CD8-positive, alpha-beta memory T cell (primary cell): ENCODE measurements at regions not wholly inside any gene's neighbourhood (a gene's known extent, or its start where the extent isn't known, plus 50 kb on each side); places are given as distances from the start of the nearest gene placed in this dataset.

Source experiments
- CTCF ChIA-PET: fragments of 350-600 bp; sonication (Branson Sonifier 250); formaldehyde crosslinking; loops from one replicate; lab custom pipeline; 2021; ENCODE audit warnings: antibody characterized with exemption; lab: Charles Lee
- POLR2A ChIA-PET: fragments of 350-600 bp; sonication (Branson Sonifier 250); formaldehyde crosslinking; loops from one replicate; lab custom pipeline; 2021; ENCODE audit warnings: antibody characterized with exemption; lab: Charles Lee
- DNase-seq, 5 donors: peaks; one replicate each; pipeline versions ENCODE4 v3.0.0 to v3.0.0-alpha.2; 2020 to 2022; ENCODE audit warnings: mixed read lengths in 1 of 5
- H3K27ac ChIP-seq: one replicate; pipeline ENCODE4 v1.7.0; 2013; ENCODE audit warnings: low read depth, mild to moderate bottlenecking, low read length, moderate library complexity
- H3K27me3 ChIP-seq: 2 replicates; pipeline ENCODE4 v1.7.0; 2013; ENCODE audit warnings: low read length, mild to moderate bottlenecking; ENCODE audit not compliant: insufficient read depth, poor library complexity, severe bottlenecking
- H3K36me3 ChIP-seq: 2 replicates; pipeline ENCODE4 v1.7.0; 2013; ENCODE audit warnings: mild to moderate bottlenecking, low read length, moderate library complexity; ENCODE audit not compliant: insufficient read depth
- H3K4me1 ChIP-seq: 2 replicates; pipeline ENCODE4 v1.7.0; 2013; ENCODE audit warnings: mild to moderate bottlenecking, low read length, moderate library complexity; ENCODE audit not compliant: insufficient read depth
- H3K4me3 ChIP-seq: 2 replicates; pipeline ENCODE4 v1.7.0; 2013; ENCODE audit warnings: mild to moderate bottlenecking, low read length
- H3K9me3 ChIP-seq: 2 replicates; pipeline ENCODE4 v1.7.0; 2013; ENCODE audit warnings: mild to moderate bottlenecking, low read length
- H3K27ac Mint-ChIP-seq, 8 donors: one replicate each; pipeline ENCODE4 v1.8.0; 2020 to 2021; ENCODE audit warnings: mixed read lengths in 8 of 8, mild to moderate bottlenecking in 6 of 8, inconsistent platforms in 3 of 8, moderate library complexity in 3 of 8
- H3K27me3 Mint-ChIP-seq, 2 donors: one replicate each; pipeline ENCODE4 v1.8.0; 2020 to 2021; ENCODE audit warnings: mixed read lengths in 2 of 2, mild to moderate bottlenecking in 1 of 2, moderate library complexity in 1 of 2
- H3K36me3 Mint-ChIP-seq, 3 donors: one replicate each; pipeline ENCODE4 v1.8.0; 2020 to 2021; ENCODE audit warnings: mixed read lengths in 3 of 3, inconsistent platforms in 1 of 3, mild to moderate bottlenecking in 1 of 3
- H3K4me1 Mint-ChIP-seq, 3 donors: one replicate each; pipeline ENCODE4 v1.8.0; 2020 to 2021; ENCODE audit warnings: mixed read lengths in 3 of 3, inconsistent platforms in 1 of 3, mild to moderate bottlenecking in 1 of 3
- H3K4me3 Mint-ChIP-seq, 7 donors: one replicate each; pipeline ENCODE4 v1.8.0; 2020 to 2021; ENCODE audit warnings: mixed read lengths in 7 of 7, mild to moderate bottlenecking in 6 of 7, moderate library complexity in 4 of 7, inconsistent platforms in 2 of 7
- H3K9me3 Mint-ChIP-seq, 5 donors: one replicate each; pipeline ENCODE4 v1.8.0; 2020 to 2022; ENCODE audit warnings: mixed read lengths in 5 of 5, mild to moderate bottlenecking in 3 of 5, moderate library complexity in 2 of 5, inconsistent platforms in 1 of 5

DNA sequence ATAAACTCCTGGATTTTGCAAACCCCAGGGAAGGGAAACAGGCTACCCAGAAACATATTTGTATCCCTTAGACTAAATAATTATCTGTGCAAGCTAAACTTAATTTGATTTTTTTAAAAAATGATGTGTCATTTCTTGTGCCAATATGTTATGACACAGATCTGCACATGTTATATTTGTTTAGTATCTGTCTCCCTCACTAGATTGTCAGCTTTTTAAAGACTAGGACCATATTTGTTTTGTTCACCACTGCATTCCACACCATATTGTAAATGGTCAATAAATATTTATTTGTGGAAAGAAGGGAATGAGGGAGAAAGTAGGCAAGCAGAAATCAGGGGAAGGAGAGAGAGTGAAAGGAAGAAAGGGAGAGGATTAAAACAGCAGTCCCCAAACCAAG is 143.3 kb upstream of the TNPO1 start:
- ChIA-PET CTCF (no interaction called here), POLR2A (no interaction called here)
- Mint-ChIP-seq H3K4me3 (no peak overlapping the region), H3K27me3 (peaks cover 4 to 7% of the 10 kb centered on the region in 2 donors), H3K9me3 (peaks cover 3 to 9% (median 5%) of the 10 kb centered on the region in 5 donors), H3K4me1 (no peaks in the 10 kb centered on the region), H3K36me3 (no peaks in the 10 kb centered on the region), H3K27ac (no peak overlapping the region)
- Histone ChIP-seq H3K27ac (no peak overlapping the region), H3K36me3 (no peaks in the 10 kb centered on the region), H3K4me3 (no peak overlapping the region), H3K4me1 (no peaks in the 10 kb centered on the region), H3K27me3 (no peaks in the 10 kb centered on the region), H3K9me3 (no peaks in the 10 kb centered on the region)
- DNase-seq = no peak

DNA sequence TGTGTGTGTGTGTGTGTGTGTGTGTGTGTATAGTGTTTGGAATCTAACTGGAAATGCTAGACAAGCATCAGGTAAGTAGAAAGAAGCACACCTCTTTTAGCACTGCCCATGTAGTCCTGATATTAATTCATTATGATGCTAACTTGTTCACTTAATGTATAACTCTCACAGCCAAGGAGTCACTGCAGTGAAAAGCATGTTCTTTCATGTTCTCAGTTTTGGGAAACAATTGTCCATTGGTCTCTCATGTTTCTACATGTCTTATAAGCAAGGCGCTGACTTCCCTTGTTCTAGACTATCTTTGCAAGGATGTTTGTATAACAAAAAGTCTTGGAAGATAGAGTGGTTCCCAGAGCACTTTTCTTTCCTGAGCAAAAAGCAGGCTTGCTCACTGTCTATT is 148.8 kb upstream of the TNPO1 start:
- CTCF ChIA-PET = no interaction called here
- H3K4me1 Mint-ChIP-seq = no peaks in the 10 kb centered on the region
- H3K36me3 ChIP-seq = no peaks in the 10 kb centered on the region
- no peaks in the 10 kb centered on the region for H3K9me3 ChIP-seq
- POLR2A ChIA-PET = no interaction called here
- H3K4me1 ChIP-seq = no peaks in the 10 kb centered on the region
- H3K27ac Mint-ChIP-seq = no peak overlapping the region
- no peak overlapping the region for H3K4me3 ChIP-seq
- H3K9me3 Mint-ChIP-seq = peaks cover 0 to 2% (median 0%) of the 10 kb centered on the region in 5 donors
- no peaks in the 10 kb centered on the region for H3K36me3 Mint-ChIP-seq
- H3K4me3 Mint-ChIP-seq = no peak overlapping the region
- no peaks in the 10 kb centered on the region for H3K27me3 ChIP-seq
- H3K27ac ChIP-seq = no peak overlapping the region
- DNase-seq = no peak
- H3K27me3 Mint-ChIP-seq = peaks cover 10 to 19% of the 10 kb centered on the region in 2 donors

DNA sequence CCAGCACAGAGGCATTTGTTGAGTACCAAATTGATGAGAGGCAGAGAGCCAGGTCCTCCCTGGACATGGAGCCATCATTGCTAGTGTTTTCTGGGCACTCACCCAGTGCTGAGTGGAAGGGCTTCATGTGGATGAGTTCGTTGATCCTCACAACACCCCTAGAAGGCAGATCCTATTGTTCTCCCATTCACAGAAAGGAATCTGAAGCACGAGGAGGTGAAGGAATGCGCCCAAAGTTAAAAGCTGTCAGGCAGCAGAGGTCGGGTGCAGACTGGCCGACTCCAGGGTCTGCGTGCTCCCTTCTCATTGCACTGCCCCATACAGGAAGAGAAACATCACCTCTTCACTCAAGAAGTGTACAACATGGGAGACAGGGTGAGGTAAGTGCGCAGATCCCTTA is 153.5 kb upstream of the TNPO1 start:
- Histone ChIP-seq H3K27ac (no peak overlapping the region), H3K36me3 (no peaks in the 10 kb centered on the region), H3K4me1 (no peaks in the 10 kb centered on the region), H3K27me3 (no peaks in the 10 kb centered on the region), H3K4me3 (no peak overlapping the region), H3K9me3 (no peaks in the 10 kb centered on the region)
- Mint-ChIP-seq H3K27ac (peak overlapping the region in 1 of 8 donors; percentile 55), H3K27me3 (peaks cover 14 to 17% of the 10 kb centered on the region in 2 donors), H3K4me1 (no peaks in the 10 kb centered on the region), H3K36me3 (no peaks in the 10 kb centered on the region), H3K4me3 (no peak overlapping the region), H3K9me3 (peaks cover 0 to 2% (median 0%) of the 10 kb centered on the region in 5 donors)
- no peak for DNase-seq
- ChIA-PET POLR2A (no interaction called here), CTCF (no interaction called here)

DNA sequence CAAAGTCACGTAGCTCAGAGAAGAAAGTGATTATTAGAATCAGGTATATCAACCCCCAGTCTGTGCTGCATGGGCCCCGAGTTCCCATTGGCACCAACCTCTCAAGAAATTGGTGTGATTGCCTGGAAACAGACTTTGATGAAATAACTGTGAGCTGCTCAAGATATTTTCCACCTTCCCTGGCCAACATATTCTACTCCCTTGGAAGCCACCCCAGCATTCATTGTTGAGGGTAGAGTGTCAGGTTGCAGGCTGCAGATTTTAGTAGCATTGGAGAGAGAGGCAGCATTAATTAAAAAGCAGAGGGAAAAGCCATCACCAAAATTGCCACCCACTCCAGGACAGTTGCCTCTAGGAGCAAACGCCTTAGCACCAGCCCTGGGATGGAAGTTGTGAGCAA is 154.2 kb upstream of the TNPO1 start:
- no peak overlapping the region for H3K4me3 Mint-ChIP-seq
- H3K36me3 Mint-ChIP-seq = no peaks in the 10 kb centered on the region
- CTCF ChIA-PET = no interaction called here
- peaks cover 14 to 17% of the 10 kb centered on the region in 2 donors for H3K27me3 Mint-ChIP-seq
- Histone ChIP-seq H3K27ac (no peak overlapping the region), H3K4me1 (no peaks in the 10 kb centered on the region), H3K9me3 (no peaks in the 10 kb centered on the region), H3K4me3 (no peak overlapping the region), H3K27me3 (no peaks in the 10 kb centered on the region), H3K36me3 (no peaks in the 10 kb centered on the region)
- DNase-seq = no peak
- POLR2A ChIA-PET = no interaction called here
- H3K27ac Mint-ChIP-seq = no peak overlapping the region
- H3K9me3 Mint-ChIP-seq = peaks cover 0 to 2% (median 0%) of the 10 kb centered on the region in 5 donors
- H3K4me1 Mint-ChIP-seq = no peaks in the 10 kb centered on the region

DNA sequence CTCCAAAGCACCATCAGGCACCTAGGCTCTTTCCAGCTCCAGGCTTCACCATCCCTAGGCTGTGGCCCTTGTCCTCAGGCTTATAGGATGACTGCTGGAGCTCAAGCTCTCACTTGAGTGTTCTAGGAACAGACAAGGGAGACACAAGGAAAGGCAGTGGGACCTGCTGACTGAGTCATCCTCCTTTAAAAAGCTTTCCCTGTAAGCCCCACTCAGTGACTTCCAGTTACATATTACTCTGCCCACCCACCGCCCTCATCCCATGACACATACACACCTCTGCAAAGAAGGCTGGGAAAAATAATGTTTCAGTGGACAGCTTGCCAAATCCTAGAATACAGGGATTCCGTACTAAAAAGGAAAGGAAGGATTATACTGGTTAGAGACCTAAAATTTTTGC is 154.2 kb upstream of the ZNF366 start:
- H3K9me3 ChIP-seq = no peaks in the 10 kb centered on the region
- Mint-ChIP-seq H3K36me3 (no peaks in the 10 kb centered on the region), H3K4me1 (no peaks in the 10 kb centered on the region), H3K9me3 (peaks cover 0 to 2% (median 0%) of the 10 kb centered on the region in 5 donors), H3K4me3 (no peak overlapping the region), H3K27me3 (peaks cover 14% of the 10 kb centered on the region in 2 donors), H3K27ac (no peak overlapping the region)
- no peak overlapping the region for H3K4me3 ChIP-seq
- H3K27me3 ChIP-seq = no peaks in the 10 kb centered on the region
- ChIA-PET CTCF (no interaction called here), POLR2A (no interaction called here)
- no peak for DNase-seq
- H3K36me3 ChIP-seq = no peaks in the 10 kb centered on the region
- H3K4me1 ChIP-seq = no peaks in the 10 kb centered on the region
- H3K27ac ChIP-seq = no peak overlapping the region

DNA sequence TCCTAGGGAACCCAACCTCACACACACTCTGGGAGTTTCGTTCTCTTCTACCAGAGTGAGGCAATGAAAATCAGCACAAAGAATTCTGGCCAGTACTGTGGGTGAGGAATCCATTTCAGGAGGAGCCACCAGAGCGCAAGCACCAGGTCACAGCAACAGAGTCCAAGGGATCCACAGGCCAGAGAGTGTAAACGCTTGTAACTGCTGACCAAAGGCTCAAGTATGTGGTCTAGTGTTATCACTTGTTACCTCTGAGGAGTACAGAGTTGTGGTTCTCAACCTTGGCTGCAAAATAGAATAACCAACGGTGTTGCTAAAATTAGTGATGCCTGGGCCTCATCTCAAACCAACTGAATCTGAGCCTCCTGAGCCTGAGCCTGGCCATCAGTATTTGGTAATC is 152.5 kb upstream of the ZNF366 start:
- H3K4me3 ChIP-seq = no peak overlapping the region
- H3K4me3 Mint-ChIP-seq = no peak overlapping the region
- H3K4me1 Mint-ChIP-seq = no peaks in the 10 kb centered on the region
- no peaks in the 10 kb centered on the region for H3K9me3 ChIP-seq
- H3K27ac ChIP-seq = no peak overlapping the region
- no peaks in the 10 kb centered on the region for H3K36me3 Mint-ChIP-seq
- no peak overlapping the region for H3K27ac Mint-ChIP-seq
- H3K27me3 Mint-ChIP-seq = peaks cover 10 to 14% of the 10 kb centered on the region in 2 donors
- CTCF ChIA-PET = no interaction called here
- no peak for DNase-seq
- no peaks in the 10 kb centered on the region for H3K27me3 ChIP-seq
- no peaks in the 10 kb centered on the region for H3K4me1 ChIP-seq
- H3K9me3 Mint-ChIP-seq = no peaks in the 10 kb centered on the region
- no peaks in the 10 kb centered on the region for H3K36me3 ChIP-seq
- POLR2A ChIA-PET = no interaction called here

DNA sequence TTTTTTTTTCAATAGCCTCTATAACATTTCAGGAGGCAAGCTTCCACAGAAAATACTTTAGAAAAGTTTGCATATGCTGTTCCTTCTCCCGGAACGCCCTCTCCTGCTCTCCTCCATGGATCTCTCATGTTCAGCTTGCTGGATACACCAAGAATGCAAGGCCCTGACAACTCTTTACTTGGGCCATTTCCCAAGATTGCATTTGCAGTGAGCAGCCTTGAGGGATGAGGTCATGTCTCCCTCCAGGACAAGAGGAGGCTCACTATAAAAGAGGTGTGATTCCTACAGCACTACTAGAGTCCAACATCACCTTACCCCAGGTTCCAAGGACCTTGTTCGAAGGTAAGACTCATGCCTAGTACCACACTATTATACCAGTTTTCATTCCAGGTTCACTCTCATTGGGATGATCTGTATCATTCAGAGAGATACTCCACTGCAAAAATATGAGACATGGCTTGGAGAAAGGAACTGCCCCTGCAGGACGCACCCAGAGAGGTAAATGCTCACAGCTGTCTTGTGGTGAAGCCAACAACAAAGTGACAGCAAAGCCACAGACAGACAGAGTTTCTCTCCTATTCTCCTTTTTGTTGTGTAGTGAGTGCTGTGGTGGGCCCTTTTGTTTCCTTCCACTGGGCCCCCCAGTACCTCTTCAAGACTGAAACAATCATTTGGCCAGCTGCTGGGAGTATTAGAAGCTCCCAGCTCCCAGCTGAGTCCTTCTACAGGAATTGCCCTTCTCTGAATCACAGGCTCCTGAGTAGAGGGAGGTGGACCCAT is 151.7 kb upstream of the ZNF366 start:
- CTCF ChIA-PET = no interaction called here
- Mint-ChIP-seq H3K9me3 (no peaks in the 10 kb centered on the region), H3K27ac (no peak overlapping the region), H3K27me3 (peaks cover 10 to 14% of the 10 kb centered on the region in 2 donors), H3K4me3 (no peak overlapping the region), H3K36me3 (no peaks in the 10 kb centered on the region), H3K4me1 (no peaks in the 10 kb centered on the region)
- H3K27ac ChIP-seq = no peak overlapping the region
- H3K9me3 ChIP-seq = no peaks in the 10 kb centered on the region
- no peak overlapping the region for H3K4me3 ChIP-seq
- H3K27me3 ChIP-seq = no peaks in the 10 kb centered on the region
- no peaks in the 10 kb centered on the region for H3K36me3 ChIP-seq
- POLR2A ChIA-PET = no interaction called here
- no peak for DNase-seq
- H3K4me1 ChIP-seq = no peaks in the 10 kb centered on the region

DNA sequence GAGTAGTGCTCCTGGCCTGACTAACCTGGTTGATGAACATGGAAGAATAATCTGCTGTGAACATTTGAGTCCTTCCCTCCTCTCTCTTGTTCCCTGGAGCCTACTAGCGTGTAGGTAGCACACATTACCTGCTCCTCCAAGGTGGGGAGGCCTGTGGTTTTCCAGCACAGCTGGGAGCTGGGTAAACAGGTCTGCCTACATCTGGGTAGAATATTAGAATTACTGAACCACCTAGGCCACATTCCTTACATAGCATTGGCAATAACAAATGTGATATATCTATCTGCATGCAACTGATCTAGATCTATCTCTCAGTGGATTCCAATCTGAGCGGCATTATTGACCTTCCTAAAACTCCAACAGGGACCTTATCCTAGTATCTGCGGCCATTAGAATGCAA is 151.0 kb upstream of the ZNF366 start:
- Mint-ChIP-seq H3K9me3 (no peaks in the 10 kb centered on the region), H3K4me1 (no peaks in the 10 kb centered on the region), H3K27ac (no peak overlapping the region), H3K4me3 (no peak overlapping the region), H3K36me3 (no peaks in the 10 kb centered on the region), H3K27me3 (peaks cover 6 to 16% of the 10 kb centered on the region in 2 donors)
- no peak overlapping the region for H3K4me3 ChIP-seq
- no peak overlapping the region for H3K27ac ChIP-seq
- DNase-seq = no peak
- H3K9me3 ChIP-seq = no peaks in the 10 kb centered on the region
- CTCF ChIA-PET = no interaction called here
- no peaks in the 10 kb centered on the region for H3K4me1 ChIP-seq
- POLR2A ChIA-PET = no interaction called here
- H3K27me3 ChIP-seq = no peaks in the 10 kb centered on the region
- no peaks in the 10 kb centered on the region for H3K36me3 ChIP-seq
